HG03442 (cell line): ENCODE measurements at regions not wholly inside any gene's neighbourhood (a gene's known extent, or its start where the extent isn't known, plus 50 kb on each side); places are given as distances from the start of the nearest gene placed in this dataset.

Experiments
- ATAC-seq: cut with Tn5 transposase; IDR thresholded peaks from one replicate; pipeline ENCODE4 v1.9.1; 2021; ENCODE audit warnings: mild to moderate bottlenecking, moderate library complexity; ENCODE audit not compliant: unreplicated experiment

- no peak for ATAC-seq
Measured at GRCh38 chr16:86389566-86390328, 120.6 kb upstream of the FOXF1 start.

DNA sequence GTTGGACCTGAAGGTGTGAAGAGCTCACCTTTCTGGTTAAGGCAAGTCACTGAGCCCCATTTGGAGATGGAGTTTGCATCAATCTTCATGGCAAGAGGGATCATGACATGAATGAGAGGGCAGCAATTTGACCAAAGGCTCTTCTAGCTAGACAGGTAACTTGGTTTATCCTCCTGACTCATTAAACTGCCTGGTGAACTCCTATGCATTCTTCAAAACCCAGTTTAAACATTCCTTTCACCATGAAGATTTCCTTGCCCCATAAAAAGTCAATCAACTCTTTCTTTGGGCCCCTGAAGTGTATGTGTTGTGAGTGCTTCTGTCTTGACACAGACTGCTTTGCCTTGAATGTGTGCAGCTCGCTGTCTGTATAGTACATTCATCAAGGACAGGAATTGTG is 120.0 kb upstream of the FOXF1 start:
- no peak for ATAC-seq

DNA sequence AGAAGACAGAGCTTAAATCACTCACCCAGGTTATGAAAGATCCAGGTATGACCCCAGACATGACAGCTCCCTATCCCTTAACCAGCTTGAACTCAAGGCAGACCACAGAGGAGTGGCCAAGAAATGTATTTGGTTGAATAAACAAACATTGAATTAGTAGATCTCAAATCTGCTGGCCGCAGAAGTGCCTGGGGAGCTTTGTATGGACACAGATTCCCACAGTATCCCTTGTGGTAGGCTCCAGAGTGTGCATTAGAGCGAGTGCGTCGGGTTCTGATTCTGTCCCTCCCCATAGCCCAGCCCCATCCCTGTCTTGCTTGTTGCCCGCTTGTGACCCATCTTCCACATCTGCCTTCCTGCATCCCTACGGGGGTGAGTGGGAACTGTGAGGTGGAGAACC is 118.8 kb upstream of the FOXF1 start:
- ATAC-seq, result no peak

- ATAC-seq, result no peak
Measured at GRCh38 chr16:86391984-86392383, 118.3 kb upstream of the FOXF1 start.

- ATAC-seq, result no peak
Measured at GRCh38 chr16:86392436-86393152, 117.7 kb upstream of the FOXF1 start.

DNA sequence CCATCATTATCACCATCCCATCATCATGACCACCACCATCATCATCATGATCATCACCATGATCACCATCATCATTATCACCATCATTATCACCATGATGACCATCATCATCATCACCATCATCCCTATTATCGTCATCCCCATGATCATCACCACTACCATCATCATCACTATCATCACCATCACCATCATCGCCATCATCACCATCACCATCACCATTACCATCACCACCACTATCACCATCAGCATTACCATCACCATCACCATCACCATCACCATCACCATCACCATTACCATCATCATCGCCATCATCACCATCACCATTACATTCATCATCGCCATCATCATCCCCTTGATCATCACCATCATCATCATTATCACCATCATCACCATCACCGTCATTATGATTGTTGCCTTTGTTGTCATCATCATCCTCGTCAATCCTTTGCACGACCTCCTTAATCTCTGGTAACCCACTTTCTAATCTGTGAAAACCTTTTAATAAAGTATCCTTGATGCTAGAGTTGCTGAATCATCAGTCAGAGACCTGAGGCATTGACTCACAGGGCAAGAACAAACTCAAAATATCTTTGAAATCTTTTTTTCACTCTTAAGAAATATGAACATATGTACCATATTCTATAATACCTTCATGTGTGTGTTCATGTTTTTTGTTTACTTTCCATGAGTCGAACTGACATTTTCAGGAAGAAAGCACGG is 116.3 kb upstream of the FOXF1 start:
- ATAC-seq, result no peak

DNA sequence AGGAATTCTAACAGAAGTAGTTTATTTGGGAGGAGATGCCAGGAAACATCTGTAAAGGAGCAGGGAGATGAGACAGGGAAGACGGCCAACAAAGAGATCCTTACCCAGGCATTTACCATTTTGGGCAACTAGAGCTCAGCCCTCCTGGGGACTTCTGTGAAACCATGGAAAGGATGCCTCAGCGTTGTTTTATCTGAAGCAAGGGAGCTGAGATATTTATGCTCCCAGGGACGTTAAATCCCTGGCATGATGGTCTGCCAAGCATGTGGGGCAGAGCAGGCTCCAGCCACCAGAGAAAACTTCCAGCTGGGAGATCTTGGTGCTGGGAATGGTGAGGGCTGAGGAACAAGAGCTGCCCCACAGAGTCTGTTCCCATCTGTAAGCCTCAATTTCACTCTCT is 114.8 kb upstream of the FOXF1 start:
- no peak for ATAC-seq

GRCh38 chr16:86396422-86396821 is 113.9 kb upstream of the FOXF1 start:
- no peak for ATAC-seq

DNA sequence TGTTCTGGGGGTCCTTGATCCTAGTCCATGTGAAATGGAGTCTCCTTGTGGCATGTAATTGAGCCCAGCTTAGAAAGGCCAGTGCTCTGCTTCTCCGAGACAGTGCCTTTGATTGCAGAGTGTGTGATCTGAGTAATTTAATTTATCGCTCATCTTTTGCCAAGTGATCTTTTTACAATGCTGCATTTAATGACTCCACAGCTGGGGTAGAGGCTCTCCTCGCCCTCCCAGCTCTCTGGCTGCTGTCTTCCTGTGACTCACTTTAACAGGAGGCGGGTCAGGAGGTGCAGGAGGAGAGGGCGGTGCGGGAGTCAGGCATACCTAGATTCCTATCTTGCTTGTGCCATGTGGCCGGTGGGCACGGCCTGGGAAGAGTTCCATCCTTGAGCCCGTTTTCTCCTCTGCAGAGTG is 113.4 kb upstream of the FOXF1 start:
- no peak for ATAC-seq

- ATAC-seq, result no peak
Measured at GRCh38 chr16:86398201-86398600, 112.1 kb upstream of the FOXF1 start.

GRCh38 chr16:86398622-86399021 is 111.7 kb upstream of the FOXF1 start:
- ATAC-seq, result no peak

GRCh38 chr16:86401126-86401525 is 109.2 kb upstream of the FOXF1 start:
- ATAC-seq, result no peak

- ATAC-seq, result no peak
Measured at GRCh38 chr16:86403085-86403484, 107.2 kb upstream of the FOXF1 start.

- ATAC-seq, result no peak
Measured at GRCh38 chr16:86403541-86404163, 106.7 kb upstream of the FOXF1 start.

DNA sequence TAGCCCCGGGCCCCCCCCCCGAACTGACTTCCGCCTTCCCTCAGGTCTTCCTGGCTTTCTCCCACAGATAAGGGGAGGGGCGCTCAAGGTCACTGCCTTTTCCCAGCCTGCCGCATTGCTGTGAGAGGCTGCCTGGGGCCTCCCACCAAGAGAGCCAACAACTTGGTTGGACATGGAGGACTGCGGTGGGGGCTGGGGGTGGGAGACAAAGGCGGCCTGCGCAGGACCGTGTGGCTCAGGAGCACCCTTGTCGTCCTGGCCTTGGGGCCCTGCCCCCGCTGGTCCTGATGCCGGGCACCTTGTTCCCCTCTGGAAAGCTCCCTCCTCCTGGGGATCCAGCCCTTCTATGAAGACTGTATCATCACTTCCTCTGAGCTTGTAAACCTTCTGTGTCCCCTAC is 105.6 kb upstream of the FOXF1 start:
- no peak for ATAC-seq

DNA sequence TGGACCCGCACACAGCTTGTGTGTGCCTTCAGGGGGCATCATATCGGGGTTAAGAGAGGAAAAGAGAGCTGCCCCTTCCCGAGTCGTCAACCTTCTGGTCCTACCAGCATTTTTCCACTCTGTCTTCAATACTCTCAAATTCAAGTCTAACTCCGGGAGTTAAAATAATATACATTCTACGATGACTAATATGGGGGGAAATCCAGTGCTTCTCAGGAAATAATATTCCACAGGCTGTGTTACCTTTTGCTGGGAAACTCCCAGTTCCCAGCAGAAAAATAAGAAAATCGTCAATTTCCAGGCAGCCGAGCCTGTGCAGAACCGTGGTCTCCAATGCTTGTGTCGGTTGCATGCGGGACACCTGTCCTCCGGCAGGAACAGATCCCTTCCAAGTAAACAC is 105.0 kb upstream of the FOXF1 start:
- ATAC-seq, result no peak

- no peak for ATAC-seq
Measured at GRCh38 chr16:86406056-86406455, 104.3 kb upstream of the FOXF1 start.

- no peak for ATAC-seq
Measured at GRCh38 chr16:86408685-86409084, 101.6 kb upstream of the FOXF1 start.

- ATAC-seq, result no peak
Measured at GRCh38 chr16:86410081-86410480, 100.2 kb upstream of the FOXF1 start.

DNA sequence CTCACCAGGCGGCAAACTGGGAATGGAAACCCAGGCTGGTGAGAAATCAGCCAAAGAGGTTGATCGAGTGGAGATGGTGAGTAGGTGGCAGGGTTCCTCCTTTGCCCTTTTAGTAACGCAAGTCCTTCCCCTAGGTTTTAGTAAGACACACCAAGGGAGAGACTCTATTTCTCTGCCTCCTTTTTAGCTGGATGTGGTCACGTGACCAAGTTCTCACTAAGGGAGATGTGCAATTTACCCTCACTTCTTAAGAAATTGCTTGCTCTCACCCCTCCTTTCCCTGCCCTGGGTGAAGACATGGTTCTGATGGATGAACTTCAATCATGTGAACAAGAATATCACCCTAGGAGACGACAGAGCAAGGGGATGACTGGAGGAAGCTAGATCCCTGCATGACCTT is 99.8 kb upstream of the FOXF1 start:
- ATAC-seq, result no peak

DNA sequence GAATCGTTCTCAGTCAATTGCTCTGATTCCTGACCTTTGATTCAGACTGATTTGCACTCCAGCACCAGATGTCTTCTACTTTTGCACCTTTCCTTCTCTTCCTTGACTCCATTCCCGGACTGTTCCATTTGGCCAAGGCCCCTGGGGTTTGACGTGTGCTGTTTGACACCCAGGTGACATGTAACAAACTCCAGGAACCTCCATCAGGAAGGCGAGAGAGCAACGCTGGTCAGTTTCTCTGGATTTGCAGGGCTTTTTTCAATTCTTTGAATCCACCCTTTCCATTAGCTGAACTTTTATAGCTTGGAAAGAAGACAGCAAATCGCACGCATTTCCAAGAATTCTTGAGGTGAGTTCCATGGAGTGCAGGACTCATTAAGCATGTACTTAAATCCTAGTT is 98.4 kb upstream of the FOXF1 start:
- ATAC-seq, result no peak
